AG09319 (cell line): ENCODE measurements at regions not wholly inside any gene's neighbourhood (a gene's known extent, or its start where the extent isn't known, plus 50 kb on each side); places are given as distances from the start of the nearest gene placed in this dataset.

Experiments used
- DNase-seq: peaks from one replicate; pipeline ENCODE4 v3.0.0-alpha.2; 2010; ENCODE audit warnings: low read depth; ENCODE audit errors: extremely low read depth
- TF ChIP-seq, protein P1 (sequence below): IDR thresholded peaks from 2 replicates; pipeline ENCODE4 v1.5.1; 2011; ENCODE audit warnings: low read depth, mild to moderate bottlenecking, inconsistent platforms, low read length, moderate library complexity

DNA sequence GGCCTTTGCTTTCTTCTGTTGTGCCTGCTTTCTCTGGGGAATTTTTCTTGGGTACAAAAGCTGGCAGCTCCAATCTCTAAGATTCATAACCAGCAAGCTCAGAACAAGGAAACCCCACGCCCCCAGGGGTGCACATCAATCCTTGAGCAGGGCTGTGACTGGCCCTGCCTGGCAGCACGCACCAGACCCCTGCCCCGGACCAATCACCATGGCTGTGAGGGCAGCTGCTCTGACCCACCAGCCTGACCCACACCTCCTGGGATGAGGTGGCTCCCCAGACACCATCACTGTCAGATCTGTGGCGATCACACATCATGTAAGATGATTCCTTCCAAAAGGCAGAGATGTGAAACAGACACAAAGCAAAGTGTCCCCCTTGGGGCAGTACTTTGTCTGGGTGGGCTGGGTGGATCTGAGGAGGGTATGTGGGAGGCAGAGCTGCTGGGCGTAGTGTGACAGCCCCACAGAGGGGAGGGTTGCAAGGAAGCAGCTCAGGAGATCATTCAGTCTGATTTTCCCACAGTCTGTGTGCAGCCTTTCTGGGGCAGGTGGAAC, 175.5 kb upstream of the SHH start:
- TF ChIP-seq, protein P1, sequence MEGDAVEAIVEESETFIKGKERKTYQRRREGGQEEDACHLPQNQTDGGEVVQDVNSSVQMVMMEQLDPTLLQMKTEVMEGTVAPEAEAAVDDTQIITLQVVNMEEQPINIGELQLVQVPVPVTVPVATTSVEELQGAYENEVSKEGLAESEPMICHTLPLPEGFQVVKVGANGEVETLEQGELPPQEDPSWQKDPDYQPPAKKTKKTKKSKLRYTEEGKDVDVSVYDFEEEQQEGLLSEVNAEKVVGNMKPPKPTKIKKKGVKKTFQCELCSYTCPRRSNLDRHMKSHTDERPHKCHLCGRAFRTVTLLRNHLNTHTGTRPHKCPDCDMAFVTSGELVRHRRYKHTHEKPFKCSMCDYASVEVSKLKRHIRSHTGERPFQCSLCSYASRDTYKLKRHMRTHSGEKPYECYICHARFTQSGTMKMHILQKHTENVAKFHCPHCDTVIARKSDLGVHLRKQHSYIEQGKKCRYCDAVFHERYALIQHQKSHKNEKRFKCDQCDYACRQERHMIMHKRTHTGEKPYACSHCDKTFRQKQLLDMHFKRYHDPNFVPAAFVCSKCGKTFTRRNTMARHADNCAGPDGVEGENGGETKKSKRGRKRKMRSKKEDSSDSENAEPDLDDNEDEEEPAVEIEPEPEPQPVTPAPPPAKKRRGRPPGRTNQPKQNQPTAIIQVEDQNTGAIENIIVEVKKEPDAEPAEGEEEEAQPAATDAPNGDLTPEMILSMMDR: no peak
- DNase-seq: no peak

- no peak for DNase-seq
- TF ChIP-seq, protein P1: no peak
Measured at GRCh38 chr7:155986497-155987160, 174.4 kb upstream of the SHH start.

DNA sequence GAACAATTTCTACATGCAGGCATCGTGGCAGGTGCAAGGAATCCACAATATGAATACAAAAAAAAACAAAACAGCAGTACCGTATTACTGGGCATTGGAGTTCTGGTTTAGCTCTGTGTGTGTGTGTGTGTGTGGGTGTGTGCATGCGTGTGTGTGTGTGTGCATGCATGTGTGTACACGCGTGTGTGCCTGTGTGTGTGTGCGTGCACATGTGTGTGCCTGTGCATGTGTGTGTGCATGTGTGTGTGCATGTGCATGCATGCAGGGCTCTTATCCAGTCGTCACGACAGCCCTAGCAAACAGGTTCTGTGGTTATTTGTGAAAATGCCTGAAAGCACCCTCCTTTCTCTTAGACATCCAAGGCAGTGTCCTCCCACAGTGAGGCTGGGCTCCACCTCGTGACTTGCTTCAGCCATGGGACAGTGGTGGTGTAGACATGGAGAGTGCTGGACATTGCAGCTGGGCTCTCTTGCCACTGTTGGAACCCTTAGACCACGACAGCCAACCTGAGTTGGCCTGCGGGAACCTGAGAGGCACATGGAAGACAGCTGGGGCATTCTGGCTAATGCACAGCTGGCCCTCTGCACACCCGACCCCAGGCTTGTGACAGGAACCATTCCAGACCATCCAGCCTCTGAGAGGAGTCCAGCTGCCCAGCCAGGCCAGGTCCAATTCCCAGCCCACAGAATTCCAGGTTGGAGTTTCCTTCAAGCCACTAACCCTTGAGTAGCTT, 173.4 kb upstream of the SHH start:
- no peak for DNase-seq
- TF ChIP-seq, protein P1: no peak

DNA sequence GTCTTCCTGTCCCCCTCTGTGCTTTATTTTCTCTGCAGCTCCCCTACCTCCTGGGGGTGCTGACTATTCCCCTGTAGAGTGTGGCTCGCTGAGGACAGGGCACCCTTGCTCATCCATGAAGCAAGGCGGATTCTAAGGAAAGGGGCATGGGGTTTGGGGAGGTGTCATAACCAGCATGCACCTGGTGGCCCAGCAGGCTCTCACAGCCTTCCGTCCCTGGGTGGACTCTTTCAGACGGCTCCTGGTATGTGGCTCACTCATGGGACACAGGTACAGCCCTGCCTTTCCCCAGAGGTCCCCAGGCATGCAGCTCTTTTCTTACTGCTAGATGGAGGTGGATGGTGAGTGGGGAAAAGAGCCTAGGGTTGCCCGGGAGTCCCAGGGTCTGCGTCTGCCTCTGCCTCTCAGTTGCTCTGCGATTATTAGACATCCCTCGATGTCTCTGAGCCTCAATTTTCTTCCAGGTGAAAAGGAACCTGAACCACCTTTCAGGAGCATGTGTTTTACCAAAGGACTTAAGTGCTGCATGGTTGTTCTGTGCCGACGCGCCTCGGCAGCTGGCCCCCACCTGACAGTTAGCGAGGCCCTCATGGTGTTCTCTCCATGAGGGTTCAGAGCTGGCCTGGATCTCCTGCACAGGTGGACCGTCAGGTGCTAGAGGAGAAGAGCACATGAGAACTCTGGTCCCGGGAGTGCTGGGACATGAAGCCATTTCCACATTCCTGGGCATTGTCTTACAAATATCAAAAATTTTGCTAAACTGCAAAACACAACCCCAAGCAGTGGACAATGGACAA, 172.5 kb upstream of the SHH start:
- no peak for DNase-seq

GRCh38 chr7:155984028-155984580, 171.8 kb upstream of the SHH start:
- DNase-seq: no peak
- TF ChIP-seq, protein P1: no peak

More for the DNA sequence above, 172.5 kb upstream of the SHH start:
- TF ChIP-seq, protein P1: no peak

DNA sequence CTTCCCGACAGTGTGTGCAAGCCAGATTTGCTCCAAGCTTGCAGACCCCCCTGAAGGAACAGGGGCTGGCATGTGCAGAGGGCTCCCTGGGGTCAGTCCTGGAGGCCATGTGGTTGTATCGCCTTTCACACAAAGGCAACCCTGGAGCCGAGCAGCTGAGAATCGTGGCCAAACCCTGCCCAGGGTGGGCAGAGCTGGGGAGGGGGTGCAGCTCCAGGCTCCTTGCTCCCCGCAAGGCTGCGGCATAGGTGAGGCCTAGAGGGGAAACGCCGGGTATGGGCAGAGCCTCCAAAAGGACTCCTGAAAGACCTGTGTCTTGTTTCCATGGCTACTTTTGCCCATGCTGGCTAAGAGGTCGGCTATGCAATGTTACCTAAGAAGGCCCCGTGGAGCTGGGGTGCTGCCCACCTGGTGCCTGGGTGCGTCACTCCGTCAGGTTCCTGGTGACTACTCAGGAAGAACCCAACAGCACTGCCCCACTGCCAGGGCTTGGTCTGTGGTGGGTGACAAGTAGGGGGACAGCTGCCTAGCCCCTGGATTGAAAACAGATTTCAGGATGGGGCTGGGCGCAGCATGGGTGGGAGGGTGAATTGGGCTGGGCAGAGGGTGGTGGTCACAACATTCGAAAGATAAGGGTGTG, 171.0 kb upstream of the SHH start:
- TF ChIP-seq, protein P1: no peak
- DNase-seq: no peak
